AG04450 (cell line): ENCODE measurements at regions not wholly inside any gene's neighbourhood (a gene's known extent, or its start where the extent isn't known, plus 50 kb on each side); places are given as distances from the start of the nearest gene placed in this dataset.

Source experiments
- CTCF ChIA-PET: fragments of 300-600, 350-600 bp; formaldehyde crosslinking; extraction: SDS; loops from one replicate; lab custom pipeline; 2022; ENCODE audit warnings: antibody characterized with exemption, inconsistent platforms; lab: Charles Lee
- POLR2A ChIA-PET: fragments of 350-600 bp; formaldehyde crosslinking; extraction: SDS; loops from one replicate; lab custom pipeline; 2021; ENCODE audit warnings: antibody characterized with exemption, inconsistent platforms; lab: Yijun Ruan, JAX
- DNase-seq: peaks from one replicate; pipeline ENCODE4 v3.0.0-alpha.2; 2011; ENCODE audit warnings: low read depth, low spot score
- H3K27ac ChIP-seq: one replicate; pipeline ENCODE4 v1.5.1; 2012; ENCODE audit warnings: low read depth, low read length, control low read depth
- H3K27me3 ChIP-seq: one replicate; pipeline ENCODE4 v1.6.0; 2012; ENCODE audit warnings: low read length; ENCODE audit not compliant: control insufficient read depth, insufficient read depth
- H3K4me3 ChIP-seq: 2 replicates; pipeline ENCODE4 v1.5.1; 2011; ENCODE audit warnings: mild to moderate bottlenecking, low read depth, low read length, control low read depth
- H3K9me3 ChIP-seq: 2 replicates; pipeline ENCODE4 v1.5.1; 2012; ENCODE audit warnings: low read length; ENCODE audit not compliant: control insufficient read depth, insufficient read depth
- TF ChIP-seq, protein P1 (sequence below): IDR thresholded peaks from 2 replicates; pipeline ENCODE4 v1.5.1; 2011; ENCODE audit warnings: low read depth, low read length, control low read depth, inconsistent platforms

DNA sequence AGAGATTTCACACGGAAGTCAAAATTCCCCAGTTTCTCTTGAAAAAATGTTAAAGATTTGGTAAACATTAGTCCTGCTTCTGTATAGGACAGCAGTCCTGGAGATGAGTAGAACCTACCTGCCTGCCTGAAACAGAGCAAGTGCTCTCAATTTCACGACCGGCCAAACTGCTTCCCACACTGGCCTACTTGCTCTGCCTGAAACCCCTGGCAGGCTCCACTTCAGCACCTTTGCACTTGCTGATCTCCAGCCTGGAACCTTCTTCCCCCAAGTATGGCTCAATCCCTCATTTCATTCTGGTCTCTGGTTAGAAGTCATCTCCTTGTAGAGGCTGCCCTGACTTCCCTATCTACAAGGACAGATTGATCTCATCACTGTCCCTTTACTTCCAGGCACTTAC lies 271.4 kb downstream of the DLEU7 start:
- no peak for DNase-seq
- no peak overlapping the region for H3K4me3 ChIP-seq
- TF ChIP-seq, protein P1, sequence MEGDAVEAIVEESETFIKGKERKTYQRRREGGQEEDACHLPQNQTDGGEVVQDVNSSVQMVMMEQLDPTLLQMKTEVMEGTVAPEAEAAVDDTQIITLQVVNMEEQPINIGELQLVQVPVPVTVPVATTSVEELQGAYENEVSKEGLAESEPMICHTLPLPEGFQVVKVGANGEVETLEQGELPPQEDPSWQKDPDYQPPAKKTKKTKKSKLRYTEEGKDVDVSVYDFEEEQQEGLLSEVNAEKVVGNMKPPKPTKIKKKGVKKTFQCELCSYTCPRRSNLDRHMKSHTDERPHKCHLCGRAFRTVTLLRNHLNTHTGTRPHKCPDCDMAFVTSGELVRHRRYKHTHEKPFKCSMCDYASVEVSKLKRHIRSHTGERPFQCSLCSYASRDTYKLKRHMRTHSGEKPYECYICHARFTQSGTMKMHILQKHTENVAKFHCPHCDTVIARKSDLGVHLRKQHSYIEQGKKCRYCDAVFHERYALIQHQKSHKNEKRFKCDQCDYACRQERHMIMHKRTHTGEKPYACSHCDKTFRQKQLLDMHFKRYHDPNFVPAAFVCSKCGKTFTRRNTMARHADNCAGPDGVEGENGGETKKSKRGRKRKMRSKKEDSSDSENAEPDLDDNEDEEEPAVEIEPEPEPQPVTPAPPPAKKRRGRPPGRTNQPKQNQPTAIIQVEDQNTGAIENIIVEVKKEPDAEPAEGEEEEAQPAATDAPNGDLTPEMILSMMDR: no peak
- ChIA-PET POLR2A (no interaction called here), CTCF (no interaction called here)
- no peaks in the 10 kb centered on the region for H3K9me3 ChIP-seq
- H3K27me3 ChIP-seq: no peaks in the 10 kb centered on the region
- H3K27ac ChIP-seq: no peak overlapping the region

DNA sequence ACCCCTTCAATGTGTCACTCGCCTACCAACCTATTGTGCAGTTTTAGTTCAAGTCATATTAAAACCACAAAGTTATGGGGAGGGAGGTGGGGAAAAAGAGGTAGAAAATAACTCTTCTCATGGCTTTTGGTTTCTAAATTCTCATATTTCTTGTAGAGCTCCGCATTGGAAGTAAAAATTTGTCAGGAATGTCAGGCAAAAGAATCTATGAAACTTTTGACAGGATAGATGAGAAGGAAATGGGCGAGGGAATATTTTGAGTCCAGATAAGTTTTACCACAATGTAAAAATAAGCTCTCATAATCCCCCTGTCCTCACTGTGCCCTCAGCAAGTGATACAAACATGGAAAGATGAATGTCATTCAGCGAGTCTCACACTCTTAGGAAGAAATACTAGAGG lies 270.4 kb downstream of the DLEU7 start:
- H3K27ac ChIP-seq: no peak overlapping the region
- no peaks in the 10 kb centered on the region for H3K27me3 ChIP-seq
- ChIA-PET CTCF (no interaction called here), POLR2A (no interaction called here)
- TF ChIP-seq, protein P1: no peak
- H3K4me3 ChIP-seq: no peak overlapping the region
- no peak for DNase-seq
- no peaks in the 10 kb centered on the region for H3K9me3 ChIP-seq

- no peaks in the 10 kb centered on the region for H3K9me3 ChIP-seq
- TF ChIP-seq, protein P1: no peak
- no peak overlapping the region for H3K4me3 ChIP-seq
- H3K27ac ChIP-seq: no peak overlapping the region
- CTCF ChIA-PET: no interaction called here
- no peaks in the 10 kb centered on the region for H3K27me3 ChIP-seq
- POLR2A ChIA-PET: no interaction called here
- no peak for DNase-seq
Observed at GRCh38 chr13:50574731-50575130, 268.8 kb downstream of the DLEU7 start.

GRCh38 chr13:50575138-50575537 lies 268.4 kb downstream of the DLEU7 start:
- H3K27me3 ChIP-seq: no peaks in the 10 kb centered on the region
- ChIA-PET CTCF (no interaction called here), POLR2A (no interaction called here)
- no peak overlapping the region for H3K4me3 ChIP-seq
- no peak overlapping the region for H3K27ac ChIP-seq
- no peak for DNase-seq
- TF ChIP-seq, protein P1: no peak
- H3K9me3 ChIP-seq: no peaks in the 10 kb centered on the region

DNA sequence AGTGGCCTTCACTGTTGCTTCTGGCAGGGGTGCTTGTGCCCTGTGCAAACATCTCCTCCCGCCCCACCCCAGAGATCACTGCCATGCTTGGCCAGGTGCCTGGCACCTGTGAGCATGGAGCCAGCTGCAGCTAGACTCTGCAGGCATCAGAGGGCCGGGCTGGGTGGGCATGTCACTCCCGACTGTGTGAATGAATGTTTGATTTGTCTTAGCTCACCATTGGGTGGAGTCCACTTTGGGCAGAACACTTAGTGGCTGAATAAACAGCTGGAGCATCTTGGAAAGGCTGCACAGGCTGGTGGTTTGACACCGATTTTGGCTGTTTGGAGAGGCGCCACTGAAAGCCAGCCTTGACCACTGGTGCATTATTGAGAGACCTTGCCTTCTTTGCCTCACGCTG lies 267.3 kb downstream of the DLEU7 start:
- Histone ChIP-seq H3K4me3 (no peak overlapping the region), H3K9me3 (no peaks in the 10 kb centered on the region), H3K27me3 (no peaks in the 10 kb centered on the region), H3K27ac (no peak overlapping the region)
- no peak for DNase-seq
- ChIA-PET POLR2A (no interaction called here), CTCF (no interaction called here)
- TF ChIP-seq, protein P1: no peak
